ENCODE measurements at regions not wholly inside any gene's neighbourhood (a gene's known extent, or its start where the extent isn't known, plus 50 kb on each side); places are given as distances from the start of the nearest gene placed in this dataset.

DNA sequence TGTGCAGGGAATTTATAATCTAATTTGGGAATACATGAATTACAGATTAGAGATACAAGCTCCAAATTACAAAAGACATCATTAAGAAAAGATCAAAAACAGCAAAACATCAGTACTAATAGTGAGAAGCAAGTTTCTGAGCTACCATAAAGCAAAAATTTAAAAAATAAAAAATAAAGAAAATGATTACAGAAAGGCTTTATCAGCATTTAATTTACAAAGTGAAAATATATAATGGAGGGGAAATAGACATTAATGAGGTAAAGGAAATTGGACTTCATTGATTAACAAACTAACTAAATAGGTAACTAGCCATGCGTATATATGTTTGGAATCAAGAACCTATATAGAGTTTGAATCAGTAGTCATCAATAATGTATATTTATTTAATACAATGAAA lies 712.9 kb upstream of the DDX18 start:
- Histone ChIP-seq H3K36me3 (ENCODE audit: control insufficient read depth, insufficient read depth, low read length) (no peaks in the 10 kb centered on the region), H3K9ac (ENCODE audit: low read length) (no peak overlapping the region), H3K9me3 (ENCODE audit: control insufficient read depth, insufficient read depth, low read depth, low read length) (0 out of 2 replicates have a peak, but pooled peaks cover 2% of the 10 kb centered on the region), H3K4me1 (ENCODE audit: control insufficient read depth, insufficient read depth, low read length) (no peaks in the 10 kb centered on the region), H3K27me3 (ENCODE audit: control insufficient read depth, insufficient read depth, low read length) (no peaks in the 10 kb centered on the region), H3K27ac (ENCODE audit: low read depth, low read length) (no peak overlapping the region), H3K4me3 (ENCODE audit: low read depth, low read length) (no peak overlapping the region)

DNA sequence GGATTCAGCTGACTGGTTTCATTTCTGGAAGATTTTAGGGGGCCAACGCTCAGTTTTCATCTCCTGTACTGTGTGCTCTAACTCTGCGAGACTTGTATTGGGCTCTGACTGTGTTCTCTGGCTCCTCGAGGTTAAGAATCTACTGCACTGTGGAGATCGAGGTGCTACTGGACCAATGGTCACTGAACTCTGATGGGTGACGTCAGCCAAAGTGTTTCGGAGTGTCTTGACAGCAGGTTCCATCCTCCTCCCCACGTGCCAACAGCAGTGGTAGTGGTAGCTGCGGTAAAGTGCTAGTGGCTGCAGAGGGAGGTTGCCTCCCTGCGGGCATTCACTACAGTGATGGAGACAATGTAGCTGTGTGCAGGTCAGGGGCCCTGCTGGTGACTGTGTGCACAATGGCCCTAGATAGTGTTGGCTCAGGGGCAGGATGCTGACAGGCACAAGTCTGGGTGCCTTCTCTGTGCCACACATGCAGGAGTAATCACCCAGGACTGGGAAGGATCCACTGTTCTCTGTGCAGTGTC lies 705.7 kb upstream of the DDX18 start:
- no peaks in the 10 kb centered on the region for H3K36me3 ChIP-seq (ENCODE audit: control insufficient read depth, insufficient read depth, low read length)
- H3K4me1 ChIP-seq (ENCODE audit: control insufficient read depth, insufficient read depth, low read length) = no peaks in the 10 kb centered on the region
- H3K27me3 ChIP-seq (ENCODE audit: control insufficient read depth, insufficient read depth, low read length) = no peaks in the 10 kb centered on the region
- no peak overlapping the region for H3K9ac ChIP-seq (ENCODE audit: low read length)
- H3K27ac ChIP-seq (ENCODE audit: low read depth, low read length) = no peak overlapping the region
- H3K4me3 ChIP-seq (ENCODE audit: low read depth, low read length) = no peak overlapping the region
- peaks cover 2% of the 10 kb centered on the region; the same call in 1 of the 2 replicates for H3K9me3 ChIP-seq (ENCODE audit: control insufficient read depth, insufficient read depth, low read depth, low read length)

DNA sequence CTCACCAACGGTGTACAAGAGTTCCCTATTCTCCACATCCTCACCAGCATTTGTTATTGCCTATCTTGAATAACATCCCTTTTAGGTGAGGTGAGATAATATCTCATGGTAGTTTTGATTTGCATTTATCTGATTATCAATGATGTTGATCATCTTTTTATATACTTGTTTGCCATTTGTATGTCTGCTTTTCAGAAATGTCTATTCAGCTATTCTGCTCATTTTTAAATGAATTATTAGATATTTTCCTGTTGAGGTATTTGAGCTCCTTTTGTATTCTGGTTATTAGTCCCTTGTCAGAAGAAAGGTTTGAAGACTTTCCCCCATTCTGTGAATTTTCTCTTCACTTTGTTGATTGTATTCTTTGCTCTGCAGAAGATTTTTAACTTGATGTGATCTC lies 695.5 kb upstream of the DDX18 start:
- Histone ChIP-seq H3K9me3 (ENCODE audit: control insufficient read depth, insufficient read depth, low read depth, low read length) (no peaks in the 10 kb centered on the region), H3K36me3 (ENCODE audit: control insufficient read depth, insufficient read depth, low read length) (no peaks in the 10 kb centered on the region), H3K9ac (ENCODE audit: low read length) (no peak overlapping the region), H3K27me3 (ENCODE audit: control insufficient read depth, insufficient read depth, low read length) (no peaks in the 10 kb centered on the region), H3K4me1 (ENCODE audit: control insufficient read depth, insufficient read depth, low read length) (no peaks in the 10 kb centered on the region), H3K4me3 (ENCODE audit: low read depth, low read length) (no peak overlapping the region), H3K27ac (ENCODE audit: low read depth, low read length) (no peak overlapping the region)

DNA sequence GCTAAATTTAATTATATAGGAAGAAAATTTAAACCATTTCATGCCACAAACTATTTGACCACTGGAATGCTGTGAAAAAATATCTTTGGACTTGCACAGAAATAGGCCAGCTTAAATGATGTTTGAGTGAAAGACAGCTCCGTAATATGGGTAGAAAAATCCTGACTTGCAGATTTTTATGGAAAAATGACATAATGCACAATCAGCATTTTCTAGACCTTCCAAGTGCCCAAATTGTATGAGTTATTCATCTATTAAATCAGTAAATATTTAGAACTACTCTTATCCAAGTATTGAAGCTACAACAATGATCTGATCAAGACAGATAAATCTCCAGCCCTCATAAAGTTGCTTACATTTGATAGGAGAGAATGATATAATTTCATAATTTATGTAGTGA lies 691.1 kb upstream of the DDX18 start:
- Histone ChIP-seq H3K9me3 (ENCODE audit: control insufficient read depth, insufficient read depth, low read depth, low read length) (no peaks in the 10 kb centered on the region), H3K4me3 (ENCODE audit: low read depth, low read length) (no peak overlapping the region), H3K4me1 (ENCODE audit: control insufficient read depth, insufficient read depth, low read length) (no peaks in the 10 kb centered on the region), H3K9ac (ENCODE audit: low read length) (no peak overlapping the region), H3K36me3 (ENCODE audit: control insufficient read depth, insufficient read depth, low read length) (no peaks in the 10 kb centered on the region), H3K27me3 (ENCODE audit: control insufficient read depth, insufficient read depth, low read length) (no peaks in the 10 kb centered on the region), H3K27ac (ENCODE audit: low read depth, low read length) (no peak overlapping the region)

DNA sequence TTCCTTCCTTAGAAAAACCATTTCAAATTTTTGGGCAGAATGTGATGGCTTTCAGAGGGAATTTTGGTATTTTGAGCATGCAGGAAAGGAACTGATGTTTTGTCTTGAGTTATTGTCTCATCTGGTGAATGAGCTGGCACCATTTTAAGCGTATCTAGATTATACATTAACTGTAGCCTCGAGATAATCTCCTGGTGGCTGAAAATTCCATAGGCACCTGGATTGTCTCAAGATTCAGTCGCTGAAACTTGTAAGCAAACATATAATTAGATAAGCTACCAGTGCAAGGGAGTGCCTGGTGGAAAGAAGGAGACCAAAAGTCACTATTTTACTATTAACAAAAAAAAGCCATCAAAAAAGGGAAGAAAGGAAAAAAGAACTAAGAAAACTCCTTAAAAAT lies 687.8 kb upstream of the DDX18 start:
- Histone ChIP-seq H3K4me1 (ENCODE audit: control insufficient read depth, insufficient read depth, low read length) (no peaks in the 10 kb centered on the region), H3K36me3 (ENCODE audit: control insufficient read depth, insufficient read depth, low read length) (no peaks in the 10 kb centered on the region), H3K9me3 (ENCODE audit: control insufficient read depth, insufficient read depth, low read depth, low read length) (peaks cover 11% of the 10 kb centered on the region), H3K27ac (ENCODE audit: low read depth, low read length) (no peak overlapping the region), H3K4me3 (ENCODE audit: low read depth, low read length) (no peak overlapping the region), H3K27me3 (ENCODE audit: control insufficient read depth, insufficient read depth, low read length) (no peaks in the 10 kb centered on the region), H3K9ac (ENCODE audit: low read length) (no peak overlapping the region)

DNA sequence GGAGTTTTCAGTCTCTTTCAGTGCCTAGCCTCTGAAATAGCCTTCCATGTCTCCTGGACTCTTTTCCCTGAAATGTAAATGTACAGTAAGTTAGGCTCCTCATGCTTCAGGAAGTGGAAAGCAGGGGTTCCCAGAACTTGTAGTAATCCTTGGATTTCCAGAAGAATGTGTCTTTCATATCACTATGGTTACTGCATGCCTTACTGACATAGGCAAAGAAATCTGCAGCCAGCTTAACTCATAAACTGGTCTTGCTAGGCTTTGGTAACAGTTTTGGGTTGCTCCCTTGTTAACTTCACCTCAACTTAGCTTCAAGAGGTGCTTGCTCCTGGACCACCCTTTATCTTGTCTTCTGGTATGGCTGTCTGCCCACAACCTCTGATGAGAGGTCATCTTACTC lies 686.8 kb upstream of the DDX18 start:
- no peak overlapping the region for H3K4me3 ChIP-seq (ENCODE audit: low read depth, low read length)
- no peaks in the 10 kb centered on the region for H3K36me3 ChIP-seq (ENCODE audit: control insufficient read depth, insufficient read depth, low read length)
- H3K27me3 ChIP-seq (ENCODE audit: control insufficient read depth, insufficient read depth, low read length) = no peaks in the 10 kb centered on the region
- no peak overlapping the region for H3K27ac ChIP-seq (ENCODE audit: low read depth, low read length)
- H3K9ac ChIP-seq (ENCODE audit: low read length) = no peak overlapping the region
- no peaks in the 10 kb centered on the region for H3K4me1 ChIP-seq (ENCODE audit: control insufficient read depth, insufficient read depth, low read length)
- peaks cover 13% of the 10 kb centered on the region for H3K9me3 ChIP-seq (ENCODE audit: control insufficient read depth, insufficient read depth, low read depth, low read length)

DNA sequence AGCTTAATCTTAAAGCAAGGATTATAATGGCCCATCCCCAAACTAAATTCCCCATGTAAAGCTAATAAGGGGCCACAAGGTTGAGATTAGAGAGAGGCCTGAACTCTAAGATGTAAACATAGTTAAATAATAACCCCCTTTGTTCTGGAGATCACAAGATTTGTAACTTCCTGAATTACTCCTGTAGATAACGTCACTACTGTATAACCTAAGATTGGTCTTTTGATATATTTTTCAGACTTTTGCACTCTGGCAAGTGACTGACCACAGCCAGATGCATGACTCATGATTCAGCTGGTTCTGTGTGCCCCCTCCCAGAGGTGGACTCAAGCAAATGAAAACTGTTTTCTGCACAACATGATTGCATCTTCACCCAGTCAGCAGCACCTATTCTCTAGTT lies 686.0 kb upstream of the DDX18 start:
- no peaks in the 10 kb centered on the region for H3K4me1 ChIP-seq (ENCODE audit: control insufficient read depth, insufficient read depth, low read length)
- H3K27me3 ChIP-seq (ENCODE audit: control insufficient read depth, insufficient read depth, low read length) = no peaks in the 10 kb centered on the region
- no peak overlapping the region for H3K27ac ChIP-seq (ENCODE audit: low read depth, low read length)
- no peak overlapping the region for H3K9ac ChIP-seq (ENCODE audit: low read length)
- no peak overlapping the region for H3K4me3 ChIP-seq (ENCODE audit: low read depth, low read length)
- H3K9me3 ChIP-seq (ENCODE audit: control insufficient read depth, insufficient read depth, low read depth, low read length) = peaks cover 17% of the 10 kb centered on the region
- no peaks in the 10 kb centered on the region; the same call in 1 of the 2 replicates for H3K36me3 ChIP-seq (ENCODE audit: control insufficient read depth, insufficient read depth, low read length)

DNA sequence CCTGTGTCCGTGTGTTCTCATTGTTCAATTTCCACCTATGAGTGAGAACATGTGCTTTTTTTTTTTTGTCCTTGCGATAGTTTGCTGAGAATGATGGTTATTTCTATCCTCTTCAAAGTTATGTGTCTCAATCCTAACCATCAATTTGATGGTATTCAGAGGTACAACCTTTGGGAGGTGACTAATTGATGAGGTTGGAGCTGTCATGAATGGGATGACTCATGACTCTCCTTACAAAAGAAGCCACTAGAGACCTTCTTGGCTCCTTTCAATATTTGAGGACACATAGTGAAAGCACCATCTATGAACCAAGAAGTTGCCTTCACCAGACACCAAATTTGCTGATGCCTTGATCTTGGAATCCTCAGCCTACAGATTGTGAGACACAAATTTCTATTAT lies 677.1 kb upstream of the DDX18 start:
- Histone ChIP-seq H3K9ac (ENCODE audit: low read length) (no peak overlapping the region), H3K9me3 (ENCODE audit: control insufficient read depth, insufficient read depth, low read depth, low read length) (peaks cover 7% of the 10 kb centered on the region), H3K36me3 (ENCODE audit: control insufficient read depth, insufficient read depth, low read length) (no peaks in the 10 kb centered on the region; the same call in 1 of the 2 replicates), H3K4me3 (ENCODE audit: low read depth, low read length) (no peak overlapping the region), H3K27ac (ENCODE audit: low read depth, low read length) (no peak overlapping the region), H3K4me1 (ENCODE audit: control insufficient read depth, insufficient read depth, low read length) (no peaks in the 10 kb centered on the region), H3K27me3 (ENCODE audit: control insufficient read depth, insufficient read depth, low read length) (no peaks in the 10 kb centered on the region)

DNA sequence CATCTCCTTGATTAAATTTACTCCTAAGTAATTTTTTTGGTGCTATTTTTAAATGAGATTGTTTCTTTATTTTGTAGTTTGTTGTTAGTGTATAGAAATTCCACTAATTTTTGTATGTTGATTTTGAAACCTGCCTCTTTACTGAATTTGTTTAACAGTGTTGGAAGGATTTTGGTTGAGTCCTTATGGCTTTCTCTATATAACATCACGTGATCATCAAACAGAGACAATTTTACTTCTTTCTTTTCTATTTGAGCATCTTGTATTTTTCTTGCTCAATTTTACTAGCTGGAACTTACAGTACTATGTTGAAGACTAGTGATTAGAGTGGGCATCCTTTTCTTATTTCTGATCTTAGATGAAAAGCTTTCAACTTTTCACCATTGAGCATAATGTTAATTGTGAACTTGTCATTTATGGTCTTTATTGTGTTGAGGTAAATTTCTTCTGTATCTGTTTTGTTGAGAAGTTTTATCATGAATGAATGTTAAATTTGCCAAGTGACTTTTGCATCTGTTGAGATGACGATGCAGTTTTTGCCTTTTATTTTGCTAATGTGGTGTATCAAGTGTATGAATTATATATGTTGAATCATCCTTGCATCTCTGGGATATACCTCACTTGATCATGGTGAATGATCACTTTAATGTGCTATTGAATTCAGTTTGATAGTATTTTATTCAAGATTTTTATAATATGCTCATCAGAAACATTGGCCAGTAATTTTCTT lies 645.3 kb upstream of the DDX18 start:
- Histone ChIP-seq H3K27ac (ENCODE audit: low read depth, low read length) (no peak overlapping the region), H3K27me3 (ENCODE audit: control insufficient read depth, insufficient read depth, low read length) (no peaks in the 10 kb centered on the region), H3K9ac (ENCODE audit: low read length) (no peak overlapping the region), H3K4me1 (ENCODE audit: control insufficient read depth, insufficient read depth, low read length) (no peaks in the 10 kb centered on the region), H3K9me3 (ENCODE audit: control insufficient read depth, insufficient read depth, low read depth, low read length) (peaks cover 21% of the 10 kb centered on the region), H3K36me3 (ENCODE audit: control insufficient read depth, insufficient read depth, low read length) (no peaks in the 10 kb centered on the region), H3K4me3 (ENCODE audit: low read depth, low read length) (no peak overlapping the region)

DNA sequence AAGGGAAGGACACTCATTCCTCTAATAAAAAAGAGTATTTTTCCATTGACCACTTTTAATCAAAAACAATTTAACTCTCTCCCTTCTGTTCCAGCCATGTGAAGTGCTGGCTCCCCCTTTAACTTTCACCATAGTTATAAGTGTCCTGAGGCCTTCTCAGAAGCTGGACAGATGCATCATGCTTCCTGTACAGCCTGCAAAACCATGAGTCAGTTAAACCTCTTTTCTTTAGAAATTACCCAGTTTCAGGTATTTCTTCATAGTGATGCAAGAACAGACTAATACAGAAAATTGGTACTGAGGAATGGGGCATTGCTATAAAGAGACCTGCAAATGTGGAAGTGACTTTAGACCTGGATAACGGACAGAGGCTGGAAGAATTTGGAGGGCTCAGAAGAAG lies 643.6 kb upstream of the DDX18 start:
- Histone ChIP-seq H3K9me3 (ENCODE audit: control insufficient read depth, insufficient read depth, low read depth, low read length) (peaks cover 21% of the 10 kb centered on the region), H3K4me1 (ENCODE audit: control insufficient read depth, insufficient read depth, low read length) (no peaks in the 10 kb centered on the region), H3K9ac (ENCODE audit: low read length) (no peak overlapping the region), H3K36me3 (ENCODE audit: control insufficient read depth, insufficient read depth, low read length) (no peaks in the 10 kb centered on the region), H3K4me3 (ENCODE audit: low read depth, low read length) (no peak overlapping the region), H3K27me3 (ENCODE audit: control insufficient read depth, insufficient read depth, low read length) (no peaks in the 10 kb centered on the region), H3K27ac (ENCODE audit: low read depth, low read length) (no peak overlapping the region)

DNA sequence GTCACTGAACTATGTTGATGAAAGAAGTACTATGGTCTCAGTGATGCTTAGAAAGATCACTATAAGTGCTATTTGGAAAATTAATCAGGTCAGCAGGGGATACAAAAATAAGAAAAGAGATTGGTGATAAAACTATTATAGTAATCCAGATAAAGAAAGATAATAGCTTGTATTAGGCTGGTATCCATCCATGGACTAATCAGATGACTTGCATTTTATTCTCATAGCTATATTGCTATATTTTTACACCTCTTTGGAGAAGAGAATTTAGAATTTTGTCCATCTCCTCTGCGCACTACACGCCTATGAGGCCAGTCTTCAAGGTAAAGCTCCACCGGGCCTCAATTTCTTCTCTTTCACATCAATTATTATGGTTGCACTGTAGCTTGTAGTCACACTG lies 635.1 kb upstream of the DDX18 start:
- Histone ChIP-seq H3K9me3 (ENCODE audit: control insufficient read depth, insufficient read depth, low read depth, low read length) (no peaks in the 10 kb centered on the region), H3K9ac (ENCODE audit: low read length) (no peak overlapping the region), H3K27ac (ENCODE audit: low read depth, low read length) (no peak overlapping the region), H3K4me1 (ENCODE audit: control insufficient read depth, insufficient read depth, low read length) (no peaks in the 10 kb centered on the region), H3K27me3 (ENCODE audit: control insufficient read depth, insufficient read depth, low read length) (no peaks in the 10 kb centered on the region), H3K36me3 (ENCODE audit: control insufficient read depth, insufficient read depth, low read length) (no peaks in the 10 kb centered on the region), H3K4me3 (ENCODE audit: low read depth, low read length) (no peak overlapping the region)

All from HUES6 (cell line).